K562 (cell line): ENCODE measurements at regions not wholly inside any gene's neighbourhood (a gene's known extent, or its start where the extent isn't known, plus 50 kb on each side); places are given as distances from the start of the nearest gene placed in this dataset.

Experiments
- ATF4 ChIP-seq: fragments of 450-650 bp; formaldehyde crosslinking; IDR thresholded peaks from 2 replicates; pipeline ENCODE4 v1.4.0; 2022; ENCODE audit warnings: mild to moderate bottlenecking, moderate library complexity
- CBFA2T3 ChIP-seq: fragments of 450-650 bp; IDR thresholded peaks from 2 replicates; pipeline ENCODE4 v1.6.1; 2017
- CBX8 ChIP-seq: fragments of 200-600 bp; sonication (generic); IDR thresholded peaks from 2 replicates; pipeline ENCODE4 v1.6.1; 2012; ENCODE audit warnings: borderline replicate concordance, mixed run types, low read depth, mild to moderate bottlenecking, moderate library complexity, mixed read lengths, low read length, control low read depth, inconsistent platforms; ENCODE audit not compliant: poor library complexity, severe bottlenecking; ENCODE audit errors: extremely low read depth
- CXXC5 ChIP-seq: fragments of 250-450 bp; sonication (Bioruptor Pico); IDR thresholded peaks from 2 replicates; pipeline ENCODE4 v1.8.0; 2022; ENCODE audit warnings: inconsistent platforms, mild to moderate bottlenecking, moderate library complexity
- DIDO1 ChIP-seq: fragments of 450-650 bp; IDR thresholded peaks from 2 replicates; pipeline ENCODE4 v1.6.1; 2016; ENCODE audit warnings: low read depth, missing biosample characterization, missing genetic modification characterization
- FOXO4 ChIP-seq: fragments of 450-650 bp; formaldehyde crosslinking; IDR thresholded peaks from 2 replicates; pipeline ENCODE4 v1.4.0; 2020; ENCODE audit warnings: mild to moderate bottlenecking, moderate library complexity
- GABPB1 ChIP-seq: sonication (generic); formaldehyde crosslinking; IDR thresholded peaks from 2 replicates; pipeline ENCODE4 v1.8.0; 2022; ENCODE audit warnings: mild to moderate bottlenecking, missing genetic modification reagents
- GTF3C2 ChIP-seq: IDR thresholded peaks from 3 replicates; pipeline ENCODE4 v1.6.1; 2011; ENCODE audit warnings: borderline replicate concordance, mild to moderate bottlenecking, moderate library complexity; ENCODE audit not compliant: insufficient read length; ENCODE audit errors: extremely low read depth
- HBP1 ChIP-seq: fragments of 450-650 bp; formaldehyde crosslinking; IDR thresholded peaks from 2 replicates; pipeline ENCODE4 v1.4.0; 2022; ENCODE audit warnings: missing genetic modification characterization
- HES1 ChIP-seq: fragments of 450-650 bp; IDR thresholded peaks from 2 replicates; pipeline ENCODE4 v1.6.1; 2016; ENCODE audit warnings: low read depth, mild to moderate bottlenecking, moderate library complexity
- HMGN3 ChIP-seq: IDR thresholded peaks from 2 replicates; pipeline ENCODE4 v1.6.1; 2011; ENCODE audit warnings: borderline replicate concordance, low read depth, mild to moderate bottlenecking, mixed read lengths, low read length; ENCODE audit not compliant: insufficient read length; ENCODE audit errors: extremely low read depth
- MYBL2 ChIP-seq, 2 experiments: fragments of 450-650 bp in 1 of 2; sonication (generic) in 1 of 2; formaldehyde crosslinking in 1 of 2; IDR thresholded peaks; 2 replicates each; pipeline versions ENCODE4 v1.6.1 to v1.8.1; 2017 to 2022; ENCODE audit warnings: borderline replicate concordance in 1 of 2, inconsistent platforms in 1 of 2, low read depth in 1 of 2, mild to moderate bottlenecking in 1 of 2, missing genetic modification reagents in 1 of 2, moderate library complexity in 1 of 2
- NBN ChIP-seq: fragments of 450-650 bp; IDR thresholded peaks from 2 replicates; pipeline ENCODE4 v1.6.1; 2016; ENCODE audit warnings: low read depth, mild to moderate bottlenecking
- POLR2G ChIP-seq: fragments of 200-400 bp; formaldehyde crosslinking; IDR thresholded peaks from 2 replicates; pipeline ENCODE4 v1.6.1; 2017; ENCODE audit warnings: low read depth, mild to moderate bottlenecking, antibody characterized with exemption, low read length, moderate library complexity
- RAD21 ChIP-seq, 2 experiments: fragments of 250-450 bp in 1 of 2; fragments of 450-650 bp in 1 of 2; sonication (Bioruptor Pico) in 1 of 2; formaldehyde crosslinking in 1 of 2; IDR thresholded peaks in 1 of 2; conservative IDR thresholded peaks in 1 of 2; 2 replicates each; pipeline versions ENCODE4 v1.4.0 to v1.8.0; 2020 to 2022; ENCODE audit warnings: mild to moderate bottlenecking in 2 of 2, moderate library complexity in 1 of 2
- SMARCA4 ChIP-seq: fragments of 450-650 bp; IDR thresholded peaks from 2 replicates; pipeline ENCODE4 v1.6.1; 2016
- STAG1 ChIP-seq: sonication (generic); formaldehyde crosslinking; IDR thresholded peaks from 2 replicates; pipeline ENCODE4 v1.5.0; 2020; ENCODE audit warnings: missing genetic modification reagents, borderline replicate concordance
- ZEB2 ChIP-seq: fragments of 450-650 bp; IDR thresholded peaks from 2 replicates; pipeline ENCODE4 v1.6.1; 2016
- ZFP36 ChIP-seq: fragments of 150-350 bp; IDR thresholded peaks from 2 replicates; pipeline ENCODE4 v1.6.1; 2018; ENCODE audit warnings: low read length, low read depth; ENCODE audit not compliant: partially characterized antibody
- ZNF644 ChIP-seq: fragments of 200-800 bp; sonication (Bioruptor generic); IDR thresholded peaks from 2 replicates; pipeline ENCODE4 v1.6.1; 2016; ENCODE audit warnings: low read depth, missing genetic modification characterization, missing compliant biosample characterization

- TF ChIP-seq FOXO4 (CRISPR knock-in tag) (no peak), CBFA2T3 (no peak), ZNF644 (no peak), CBX8 (no peak), ZFP36 (no peak), MYBL2 (IDR thresholded peaks at IDR 0.05; ENCODE audit: low read depth) (no peak), MYBL2 (CRISPR knock-in tag; IDR thresholded peaks at IDR 0.05; ENCODE audit: borderline replicate concordance) (no peak), NBN (no peak), CXXC5 (no peak), POLR2G (no peak), RAD21 (CRISPR knock-in tag; conservative IDR thresholded peaks at IDR 0.05 in 1 of 2, IDR thresholded peaks at IDR 0.05 in 1 of 2) (peak; percentile 46 to 72), HMGN3 (no peak), GABPB1 (CRISPR knock-in tag) (no peak), STAG1 (peak; percentile 84; the same call in 1 of the 2 replicates), DIDO1 (no peak), ATF4 (no peak), HES1 (no peak), GTF3C2 (no peak), HBP1 (CRISPR knock-in tag) (no peak), SMARCA4 (no peak), ZEB2 (no peak)
Observed at GRCh38 chr19:22545751-22546150, 88.4 kb upstream of the ZNF492 start (continued).
